H1 (cell line): ENCODE measurements at regions not wholly inside any gene's neighbourhood (a gene's known extent, or its start where the extent isn't known, plus 50 kb on each side); places are given as distances from the start of the nearest gene placed in this dataset.

Experiments
- CTCF ChIA-PET: fragments of 300-600 bp; sonication (Branson Sonifier 250); formaldehyde crosslinking; loops from one replicate; lab custom pipeline; 2021; ENCODE audit not compliant: partially characterized antibody; lab: Charles Lee
- POLR2A ChIA-PET: fragments of 300-600 bp; sonication (Branson Sonifier 250); formaldehyde crosslinking; loops from one replicate; lab custom pipeline; 2021; ENCODE audit warnings: inconsistent platforms; ENCODE audit not compliant: partially characterized antibody; lab: Charles Lee
- DNase-seq, 2 experiments: peaks; one replicate each; pipeline versions ENCODE4 v3.0.0 to v3.0.0-alpha.2; 2010 to 2022; ENCODE audit warnings: low spot score in 2 of 2, low read depth in 1 of 2, mixed read lengths in 1 of 2
- FAIRE-seq: peaks from 2 replicates; lab custom pipeline; 2011; peaks lifted over from hg19 to GRCh38; lab: Jason Lieb, UNC
- H2AFZ ChIP-seq: 2 replicates; pipeline ENCODE4 v1.8.1; 2012; ENCODE audit warnings: low read length, inconsistent platforms
- H2AK5ac ChIP-seq: 2 replicates; pipeline ENCODE4 v1.6.1; 2013; ENCODE audit warnings: low read depth, low read length
- H2BK120ac ChIP-seq: replicated peaks from 2 replicates; pipeline ENCODE3; 2013; ENCODE audit warnings: low read depth, low read length, inconsistent platforms
- H2BK12ac ChIP-seq: 2 replicates; pipeline ENCODE4 v1.6.1; 2013; ENCODE audit warnings: low read depth, low read length
- H2BK15ac ChIP-seq: 2 replicates; pipeline ENCODE4 v1.6.1; 2013; ENCODE audit warnings: low read length
- H2BK20ac ChIP-seq: 2 replicates; pipeline ENCODE4 v1.6.1; 2013; ENCODE audit warnings: low read length
- H2BK5ac ChIP-seq: 2 replicates; pipeline ENCODE4 v1.6.1; 2013; ENCODE audit warnings: low read depth, low read length
- H3K14ac ChIP-seq: 2 replicates; pipeline ENCODE4 v1.6.1; 2013; ENCODE audit warnings: inconsistent platforms; ENCODE audit not compliant: insufficient read length
- H3K18ac ChIP-seq: 2 replicates; pipeline ENCODE4 v1.6.1; 2013; ENCODE audit warnings: low read length; ENCODE audit errors: extremely low read depth
- H3K23ac ChIP-seq: 2 replicates; pipeline ENCODE4 v1.6.1; 2013; ENCODE audit warnings: inconsistent platforms; ENCODE audit not compliant: insufficient read length
- H3K23me2 ChIP-seq: 2 replicates; pipeline ENCODE4 v1.6.1; 2013; ENCODE audit warnings: low read depth, low read length
- H3K27ac ChIP-seq: 2 replicates; pipeline ENCODE4 v1.6.1; 2011; ENCODE audit warnings: low read depth, low read length, inconsistent platforms
- H3K27me3 ChIP-seq, 4 experiments: replicated peaks in 1 of 4; 1 replicate in 1 of 4; 2 replicates in 3 of 4; pipeline versions ENCODE4 v1.6.1 to v1.8.1; 2011 to 2013; ENCODE audit warnings: low read length in 3 of 4, mild to moderate bottlenecking in 3 of 4, inconsistent platforms in 2 of 4, mixed read lengths in 2 of 4, moderate library complexity in 1 of 4; ENCODE audit not compliant: control insufficient read depth in 3 of 4, insufficient read depth in 3 of 4; ENCODE audit errors: extremely low read depth in 1 of 4
- H3K36me3 ChIP-seq, 4 experiments: 2 replicates each; pipeline versions ENCODE4 v1.6.1 to v1.8.1; 2011 to 2013; ENCODE audit warnings: mild to moderate bottlenecking in 4 of 4, low read length in 3 of 4, moderate library complexity in 2 of 4, control low read depth in 1 of 4, inconsistent platforms in 1 of 4; ENCODE audit not compliant: insufficient read depth in 4 of 4, control insufficient read depth in 2 of 4
- H3K4ac ChIP-seq: replicated peaks from 2 replicates; pipeline ENCODE3; 2013; ENCODE audit warnings: low read length, low read depth, mixed read lengths, inconsistent platforms; ENCODE audit not compliant: insufficient read length
- H3K4me1 ChIP-seq, 4 experiments: replicated peaks in 1 of 4; 1 replicate in 1 of 4; 2 replicates in 3 of 4; pipeline versions ENCODE4 v1.6.1 to v1.8.1; 2011 to 2013; ENCODE audit warnings: low read length in 3 of 4, inconsistent platforms in 2 of 4, mixed read lengths in 1 of 4; ENCODE audit not compliant: insufficient read depth in 4 of 4, control insufficient read depth in 3 of 4
- H3K4me2 ChIP-seq, 2 experiments: 2 replicates each; pipeline versions ENCODE4 v1.6.1 to v1.8.1; 2011 to 2013; ENCODE audit warnings: low read depth in 2 of 2, low read length in 2 of 2, control low read depth in 1 of 2, inconsistent platforms in 1 of 2, mild to moderate bottlenecking in 1 of 2; ENCODE audit not compliant: insufficient read depth in 1 of 2
- H3K4me3 ChIP-seq, 4 experiments: fragments of 200-600, 300-600 bp in 1 of 4; sonication (generic), shearing (Covaris generic), sonication (Bioruptor Twin) in 1 of 4; 2 replicates each; pipeline versions ENCODE4 v1.5.1 to v1.8.1; 2011 to 2016; ENCODE audit warnings: low read length in 4 of 4, low read depth in 3 of 4, control low read depth in 2 of 4, inconsistent platforms in 2 of 4, mild to moderate bottlenecking in 2 of 4, mixed read lengths in 1 of 4, moderate library complexity in 1 of 4; ENCODE audit not compliant: insufficient read depth in 2 of 4; ENCODE audit errors: extremely low read depth in 1 of 4
- H3K56ac ChIP-seq: replicated peaks from 2 replicates; pipeline ENCODE3; 2013; ENCODE audit warnings: low read depth, mild to moderate bottlenecking, mixed read lengths, low read length, inconsistent platforms; ENCODE audit not compliant: insufficient read length
- H3K79me1 ChIP-seq: 2 replicates; pipeline ENCODE4 v1.6.1; 2013; ENCODE audit warnings: low read depth, low read length, control low read depth
- H3K79me2 ChIP-seq, 2 experiments: 2 replicates each; pipeline versions ENCODE4 v1.6.1 to v1.8.1; 2012 to 2013; ENCODE audit warnings: low read length in 2 of 2, mild to moderate bottlenecking in 2 of 2, inconsistent platforms in 1 of 2; ENCODE audit not compliant: insufficient read depth in 2 of 2, control insufficient read depth in 1 of 2
- H3K9ac ChIP-seq, 4 experiments: replicated peaks in 1 of 4; 1 replicate in 1 of 4; 2 replicates in 3 of 4; pipeline versions ENCODE4 v1.6.1 to v1.8.1; 2011 to 2013; ENCODE audit warnings: low read depth in 3 of 4, low read length in 3 of 4, control low read depth in 2 of 4, mild to moderate bottlenecking in 2 of 4, moderate library complexity in 2 of 4, inconsistent platforms in 1 of 4; ENCODE audit errors: extremely low read depth in 1 of 4
- H3K9me3 ChIP-seq, 2 experiments: 2 replicates each; pipeline versions ENCODE4 v1.6.1 to v1.8.1; 2012 to 2013; ENCODE audit warnings: mild to moderate bottlenecking in 2 of 2, moderate library complexity in 2 of 2, control low read depth in 1 of 2, inconsistent platforms in 1 of 2, low read depth in 1 of 2, low read length in 1 of 2, mixed read lengths in 1 of 2; ENCODE audit not compliant: insufficient read depth in 2 of 2
- H4K20me1 ChIP-seq, 2 experiments: replicated peaks in 1 of 2; 2 replicates each; pipeline versions ENCODE3 to v1.8.1; 2011 to 2013; ENCODE audit warnings: inconsistent platforms in 2 of 2, low read length in 2 of 2, mild to moderate bottlenecking in 1 of 2; ENCODE audit not compliant: insufficient read depth in 2 of 2, control insufficient read depth in 1 of 2
- H4K5ac ChIP-seq: 2 replicates; pipeline ENCODE4 v1.6.1; 2013; ENCODE audit warnings: low read length, low read depth, mixed read lengths, inconsistent platforms; ENCODE audit not compliant: insufficient read length
- H4K8ac ChIP-seq: 2 replicates; pipeline ENCODE4 v1.8.0; 2013; ENCODE audit warnings: mild to moderate bottlenecking, moderate library complexity, low read length, inconsistent platforms; ENCODE audit not compliant: insufficient read depth; ENCODE audit errors: extremely low read depth
- H4K91ac ChIP-seq: replicated peaks from 2 replicates; pipeline ENCODE3; 2013; ENCODE audit warnings: low read length, mixed read lengths, inconsistent platforms; ENCODE audit not compliant: insufficient read length
- ASH2L ChIP-seq: fragments of 200-600, 300-600 bp; sonication (generic); IDR thresholded peaks from one replicate; pipeline ENCODE4 v1.7.1; 2017; ENCODE audit warnings: low read length
- BCL11A ChIP-seq, 2 experiments: IDR thresholded peaks; one replicate each; pipeline ENCODE4 v1.6.1; 2011; ENCODE audit warnings: low read depth in 2 of 2, low read length in 2 of 2, mild to moderate bottlenecking in 2 of 2
- BRCA1 ChIP-seq: IDR thresholded peaks from 2 replicates; pipeline ENCODE4 v1.6.1; 2012; ENCODE audit warnings: low read depth, low read length, improper control_type of control experiment
- EGR1 ChIP-seq: IDR thresholded peaks from 2 replicates; pipeline ENCODE4 v1.6.1; 2011; ENCODE audit warnings: low read depth, low read length, borderline replicate concordance
- EP300 ChIP-seq, 2 experiments: IDR thresholded peaks; 1 replicate in 1 of 2; 2 replicates in 1 of 2; pipeline ENCODE4 v1.6.1; 2011 to 2012; ENCODE audit warnings: low read depth in 2 of 2, low read length in 2 of 2, mild to moderate bottlenecking in 2 of 2, borderline replicate concordance in 1 of 2, inconsistent platforms in 1 of 2, moderate library complexity in 1 of 2
- HDAC2 ChIP-seq, 2 experiments: fragments of 300-600 bp in 1 of 2; sonication (generic) in 1 of 2; IDR thresholded peaks; 2 replicates each; pipeline ENCODE4 v1.6.1; 2011 to 2012; ENCODE audit warnings: low read depth in 2 of 2, low read length in 2 of 2, mild to moderate bottlenecking in 2 of 2, moderate library complexity in 2 of 2, borderline replicate concordance in 1 of 2, inconsistent platforms in 1 of 2
- JUN ChIP-seq: IDR thresholded peaks from 2 replicates; pipeline ENCODE4 v1.6.1; 2011; ENCODE audit warnings: low read depth, mild to moderate bottlenecking, improper control_type of control experiment, low read length
- KDM1A ChIP-seq: fragments of 200-600, 300-600 bp; sonication (generic); IDR thresholded peaks from 2 replicates; pipeline ENCODE4 v1.7.1; 2016; ENCODE audit warnings: mild to moderate bottlenecking, low read length, borderline replicate concordance
- RXRA ChIP-seq: IDR thresholded peaks from 2 replicates; pipeline ENCODE4 v1.6.1; 2011; ENCODE audit warnings: low read depth, mild to moderate bottlenecking, low read length, moderate library complexity; ENCODE audit not compliant: insufficient read depth
- SIN3A ChIP-seq, 2 experiments: IDR thresholded peaks in 1 of 2; conservative IDR thresholded peaks in 1 of 2; 2 replicates each; pipeline ENCODE4 v1.6.1; 2011 to 2012; ENCODE audit warnings: low read length in 2 of 2, improper control_type of control experiment in 1 of 2, low read depth in 1 of 2, mild to moderate bottlenecking in 1 of 2
- SP2 ChIP-seq: IDR thresholded peaks from 2 replicates; pipeline ENCODE4 v1.6.1; 2012; ENCODE audit warnings: mild to moderate bottlenecking, low read length, inconsistent platforms
- SRF ChIP-seq: IDR thresholded peaks from 2 replicates; pipeline ENCODE4 v1.6.1; 2011; ENCODE audit warnings: mild to moderate bottlenecking, low read depth, low read length, moderate library complexity
- WGBS, 2 experiments: shearing (Covaris generic) in 1 of 2; methylation state at CpG; one replicate each; pipeline versions ENCODE4 v1.1.6 to v1.1.7; 2013 to 2015; ENCODE audit warnings: low lambda C conversion rate in 2 of 2, mixed read lengths in 2 of 2, inconsistent platforms in 1 of 2, low coverage in 1 of 2, missing lambda C conversion rate in 1 of 2; ENCODE audit not compliant: insufficient replicate concordance in 2 of 2, insufficient coverage in 1 of 2, insufficient read length in 1 of 2; ENCODE audit errors: extremely low coverage in 1 of 2, missing lambda C conversion rate in 1 of 2; 5-methylcytosine and 5-hydroxymethylcytosine counted together
- TF ChIP-seq, protein P1 (sequence below): IDR thresholded peaks from 2 replicates; pipeline ENCODE4 v1.6.1; 2012; ENCODE audit warnings: inconsistent platforms

DNA sequence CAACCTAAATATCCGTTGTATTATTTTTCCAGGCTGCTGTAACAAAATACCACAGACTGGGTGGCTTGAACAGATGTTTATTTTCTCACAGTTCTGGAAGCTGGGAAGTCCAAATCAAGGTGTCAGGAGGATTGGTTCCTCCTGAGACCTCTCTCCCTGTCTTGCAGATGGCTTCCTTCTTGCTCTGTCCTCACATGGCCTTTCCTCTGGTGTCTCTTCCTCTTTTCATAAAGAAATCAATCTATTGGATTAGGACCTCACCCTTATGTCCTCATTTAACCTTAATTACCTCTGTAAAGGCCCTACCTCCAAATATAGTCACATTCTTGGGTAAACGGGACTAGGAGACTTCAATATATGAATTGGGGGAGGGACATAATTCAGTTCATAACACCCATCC is 89.2 kb upstream of the PLCL2 start:
- Histone ChIP-seq H3K4me2 (no peak overlapping the region), H4K91ac (no peak overlapping the region), H3K23me2 (no peaks in the 10 kb centered on the region), H3K18ac (no peak overlapping the region), H3K4me1 (peaks cover 3 to 8% (median 6%) of the 10 kb centered on the region in 4 experiments; a peak in 3 of 7 replicates), H3K4me3 (no peak overlapping the region), H4K8ac (no peak overlapping the region), H4K20me1 (no peaks in the 10 kb centered on the region), H3K36me3 (peaks cover 0 to 3% (median 0%) of the 10 kb centered on the region in 4 experiments; a peak in 1 of 8 replicates), H3K27ac (no peak overlapping the region), H3K27me3 (no peaks in the 10 kb centered on the region), H3K79me2 (no peaks in the 10 kb centered on the region), H2BK20ac (no peak overlapping the region), H3K9me3 (peaks cover 0 to 6% of the 10 kb centered on the region in 2 experiments; a peak in 2 of 4 replicates), H2BK5ac (no peak overlapping the region), H3K9ac (no peak overlapping the region), H2AK5ac (no peak overlapping the region), H3K56ac (no peak overlapping the region), H3K23ac (no peak overlapping the region), H2BK120ac (no peak overlapping the region), H2BK12ac (no peak overlapping the region)
- FAIRE-seq (no peak), DNase-seq (no peak)
- 86% methylated on average over 2 of the region's 2 CpGs; no CpG with 5 or more reads in 1 of the 2 experiments for WGBS, 2 experiments
- TF ChIP-seq SP2 (no peak), JUN (no peak), RXRA (no peak), KDM1A (no peak), EGR1 (no peak), SIN3A (conservative IDR thresholded peaks at IDR 0.05 in 1 of 2, IDR thresholded peaks at IDR 0.05 in 1 of 2; ENCODE audit: low read depth in 1 of 2, low read length in 2 of 2) (no peak), ASH2L (no peak), BCL11A (IDR thresholded peaks at IDR 0.05; ENCODE audit: low read depth in 2 of 2, low read length in 2 of 2) (no peak), BRCA1 (no peak), EP300 (IDR thresholded peaks at IDR 0.05; ENCODE audit: borderline replicate concordance in 1 of 2, low read depth in 2 of 2, low read length in 2 of 2) (no peak), HDAC2 (IDR thresholded peaks at IDR 0.05; ENCODE audit: borderline replicate concordance in 1 of 2, low read depth in 2 of 2, low read length in 2 of 2) (no peak), SRF (no peak)
- TF ChIP-seq, protein P1, sequence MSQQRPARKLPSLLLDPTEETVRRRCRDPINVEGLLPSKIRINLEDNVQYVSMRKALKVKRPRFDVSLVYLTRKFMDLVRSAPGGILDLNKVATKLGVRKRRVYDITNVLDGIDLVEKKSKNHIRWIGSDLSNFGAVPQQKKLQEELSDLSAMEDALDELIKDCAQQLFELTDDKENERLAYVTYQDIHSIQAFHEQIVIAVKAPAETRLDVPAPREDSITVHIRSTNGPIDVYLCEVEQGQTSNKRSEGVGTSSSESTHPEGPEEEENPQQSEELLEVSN: no peak
- TF ChIP-seq, all 59 proteins: peak for 0
- Histone ChIP-seq H2BK15ac (no peak overlapping the region), H3K79me1 (no peaks in the 10 kb centered on the region), H3K14ac (no peak overlapping the region), H4K5ac (no peak overlapping the region), H3K4ac (no peak overlapping the region), H2AFZ (no peak overlapping the region)
- ChIA-PET POLR2A (no interaction called here), CTCF (interaction anchor here (1.1 kb wide), 1 partner anchor 12 kb away, joined by 5 read pairs; no protein-coding TSS in a partner anchor)
